ENCODE measurements at regions not wholly inside any gene's neighbourhood (a gene's known extent, or its start where the extent isn't known, plus 50 kb on each side); places are given as distances from the start of the nearest gene placed in this dataset.

DNA sequence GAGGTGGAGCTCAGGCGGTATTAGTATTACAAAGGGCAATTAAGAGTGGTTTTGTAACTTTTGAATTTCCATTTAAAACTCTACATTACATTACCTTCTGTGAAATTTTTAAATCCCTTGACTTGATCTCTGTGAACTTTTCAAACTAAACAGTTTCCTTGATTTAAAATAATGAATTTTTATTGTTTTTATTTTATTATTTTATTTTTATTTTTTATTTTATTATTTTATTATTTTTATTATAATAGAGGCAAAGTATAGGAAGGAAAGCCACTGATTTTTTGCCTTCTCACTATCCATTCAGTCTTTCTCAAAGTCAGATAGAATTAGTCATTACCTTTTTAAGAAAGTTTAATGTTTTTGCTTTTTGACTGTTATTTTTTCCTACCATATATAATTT is 1248.1 kb upstream of the SLC10A2 start (continued):
- TF ChIP-seq, protein P1, sequence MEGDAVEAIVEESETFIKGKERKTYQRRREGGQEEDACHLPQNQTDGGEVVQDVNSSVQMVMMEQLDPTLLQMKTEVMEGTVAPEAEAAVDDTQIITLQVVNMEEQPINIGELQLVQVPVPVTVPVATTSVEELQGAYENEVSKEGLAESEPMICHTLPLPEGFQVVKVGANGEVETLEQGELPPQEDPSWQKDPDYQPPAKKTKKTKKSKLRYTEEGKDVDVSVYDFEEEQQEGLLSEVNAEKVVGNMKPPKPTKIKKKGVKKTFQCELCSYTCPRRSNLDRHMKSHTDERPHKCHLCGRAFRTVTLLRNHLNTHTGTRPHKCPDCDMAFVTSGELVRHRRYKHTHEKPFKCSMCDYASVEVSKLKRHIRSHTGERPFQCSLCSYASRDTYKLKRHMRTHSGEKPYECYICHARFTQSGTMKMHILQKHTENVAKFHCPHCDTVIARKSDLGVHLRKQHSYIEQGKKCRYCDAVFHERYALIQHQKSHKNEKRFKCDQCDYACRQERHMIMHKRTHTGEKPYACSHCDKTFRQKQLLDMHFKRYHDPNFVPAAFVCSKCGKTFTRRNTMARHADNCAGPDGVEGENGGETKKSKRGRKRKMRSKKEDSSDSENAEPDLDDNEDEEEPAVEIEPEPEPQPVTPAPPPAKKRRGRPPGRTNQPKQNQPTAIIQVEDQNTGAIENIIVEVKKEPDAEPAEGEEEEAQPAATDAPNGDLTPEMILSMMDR (IDR thresholded peaks at IDR 0.05; ENCODE audit: control extremely low read depth in 1 of 3, insufficient read depth in 1 of 3, low read depth in 1 of 3, low read length in 3 of 3), result no peak
- TF ChIP-seq SP4 (IDR thresholded peaks at IDR 0.05; ENCODE audit: low read length) (no peak), SIX5 (IDR thresholded peaks at IDR 0.05; ENCODE audit: low read depth, low read length) (no peak)
